ENCODE measurements at regions not wholly inside any gene's neighbourhood (a gene's known extent, or its start where the extent isn't known, plus 50 kb on each side); places are given as distances from the start of the nearest gene placed in this dataset.

DNA sequence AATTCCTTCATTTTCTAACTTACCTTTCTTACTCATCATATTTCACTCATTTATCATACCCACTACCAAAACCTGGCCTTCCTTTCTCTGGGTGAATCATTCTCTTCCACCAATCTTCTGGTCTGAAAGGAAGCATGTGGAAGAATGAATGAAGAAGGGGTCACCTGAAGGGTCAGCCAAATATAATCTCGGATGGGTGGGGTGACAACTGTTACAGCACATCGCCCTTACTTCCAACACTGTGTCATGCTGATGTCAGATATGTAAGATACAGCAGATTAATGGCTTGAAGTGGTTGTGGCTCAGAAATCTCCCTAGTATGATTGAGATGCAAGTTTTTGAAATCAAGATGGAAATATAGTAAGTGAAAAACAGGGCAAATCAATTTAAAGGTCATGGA is 401.7 kb upstream of the HTR2A start:
- H3K27ac Mint-ChIP-seq, result no peak overlapping the region
- H3K9me3 ChIP-seq (replicated peaks in 1 of 2; ENCODE audit: control insufficient read depth in 1 of 2, insufficient read depth in 1 of 2, low read length in 2 of 2), result no peaks in the 10 kb centered on the region

DNA sequence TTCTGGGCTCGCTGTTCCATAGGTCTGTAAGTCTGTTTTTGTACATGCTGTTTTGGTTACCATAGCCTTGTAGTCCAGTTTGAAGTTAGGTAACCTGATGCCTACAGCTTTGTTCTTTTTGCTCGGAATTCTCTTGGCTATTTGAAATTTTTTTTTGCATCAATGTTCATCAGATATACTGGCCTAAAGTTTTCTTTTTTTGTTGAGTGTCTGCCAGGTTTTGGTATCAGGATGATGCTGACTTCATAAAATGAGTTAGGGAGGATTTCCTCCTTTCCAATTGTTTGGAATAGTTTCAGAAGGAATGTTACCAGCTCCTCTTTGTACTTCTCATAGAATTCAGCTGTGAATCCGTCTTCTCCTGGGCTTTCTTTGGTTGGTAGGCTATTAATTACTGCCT is 397.8 kb upstream of the HTR2A start:
- Histone ChIP-seq H3K9ac (ENCODE audit: insufficient read depth, low read length, poor library complexity, severe bottlenecking) (no peak overlapping the region), H4K20me1 (ENCODE audit: insufficient read depth, low read length) (no peaks in the 10 kb centered on the region), H3K27ac (ENCODE audit: low read depth in 1 of 2, low read length in 2 of 2) (no peak overlapping the region), H3K4me3 (replicated peaks in 1 of 3; ENCODE audit: low read depth in 2 of 3, low read length in 3 of 3) (no peak overlapping the region), H3K27me3 (ENCODE audit: control insufficient read depth in 2 of 2, insufficient read depth in 2 of 2, low read length in 2 of 2) (no peaks in the 10 kb centered on the region), H3K9me3 (replicated peaks in 1 of 2; ENCODE audit: control insufficient read depth in 1 of 2, insufficient read depth in 1 of 2, low read length in 2 of 2) (no peaks in the 10 kb centered on the region), H3K36me3 (replicated peaks in 1 of 2; ENCODE audit: control insufficient read depth in 1 of 2, insufficient read depth in 2 of 2, low read length in 2 of 2) (no peaks in the 10 kb centered on the region), H2AFZ (ENCODE audit: insufficient read depth, low read depth, low read length, poor library complexity, severe bottlenecking) (no peak overlapping the region), H3K4me2 (replicated peaks; ENCODE audit: extremely low read depth, low read length, poor library complexity, severe bottlenecking) (no peak overlapping the region), H3K4me1 (ENCODE audit: control insufficient read depth in 1 of 2, insufficient read depth in 2 of 2, low read length in 2 of 2) (no peaks in the 10 kb centered on the region), H3K79me2 (ENCODE audit: insufficient read depth, low read length) (no peaks in the 10 kb centered on the region)
- Mint-ChIP-seq H3K36me3 (no peaks in the 10 kb centered on the region), H3K27ac (no peak overlapping the region), H3K27me3 (ENCODE audit: low read depth in 3 of 3) (peaks cover 1 to 3% (median 2%) of the 10 kb centered on the region in 3 donors), H3K4me1 (no peaks in the 10 kb centered on the region), H3K9me3 (peaks cover 0 to 12% (median 3%) of the 10 kb centered on the region in 7 donors), H3K4me3 (no peak overlapping the region)
- intact Hi-C loops (cut with micrococcal nuclease), result no loop called here
- no peak for DNase-seq
- TF ChIP-seq, protein P1, sequence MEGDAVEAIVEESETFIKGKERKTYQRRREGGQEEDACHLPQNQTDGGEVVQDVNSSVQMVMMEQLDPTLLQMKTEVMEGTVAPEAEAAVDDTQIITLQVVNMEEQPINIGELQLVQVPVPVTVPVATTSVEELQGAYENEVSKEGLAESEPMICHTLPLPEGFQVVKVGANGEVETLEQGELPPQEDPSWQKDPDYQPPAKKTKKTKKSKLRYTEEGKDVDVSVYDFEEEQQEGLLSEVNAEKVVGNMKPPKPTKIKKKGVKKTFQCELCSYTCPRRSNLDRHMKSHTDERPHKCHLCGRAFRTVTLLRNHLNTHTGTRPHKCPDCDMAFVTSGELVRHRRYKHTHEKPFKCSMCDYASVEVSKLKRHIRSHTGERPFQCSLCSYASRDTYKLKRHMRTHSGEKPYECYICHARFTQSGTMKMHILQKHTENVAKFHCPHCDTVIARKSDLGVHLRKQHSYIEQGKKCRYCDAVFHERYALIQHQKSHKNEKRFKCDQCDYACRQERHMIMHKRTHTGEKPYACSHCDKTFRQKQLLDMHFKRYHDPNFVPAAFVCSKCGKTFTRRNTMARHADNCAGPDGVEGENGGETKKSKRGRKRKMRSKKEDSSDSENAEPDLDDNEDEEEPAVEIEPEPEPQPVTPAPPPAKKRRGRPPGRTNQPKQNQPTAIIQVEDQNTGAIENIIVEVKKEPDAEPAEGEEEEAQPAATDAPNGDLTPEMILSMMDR (IDR thresholded peaks at IDR 0.05), result no peak
- WGBS (ENCODE audit: insufficient coverage), result 83% methylated on average over 1 of the region's 3 CpGs

More for the DNA sequence above, 401.7 kb upstream of the HTR2A start:
- intact Hi-C loops (cut with micrococcal nuclease), result no loop called here
- Histone ChIP-seq H3K27me3 (ENCODE audit: control insufficient read depth in 2 of 2, insufficient read depth in 2 of 2, low read length in 2 of 2) (no peaks in the 10 kb centered on the region), H3K9ac (ENCODE audit: insufficient read depth, low read length, poor library complexity, severe bottlenecking) (no peak overlapping the region), H3K4me3 (replicated peaks in 1 of 3; ENCODE audit: low read depth in 2 of 3, low read length in 3 of 3) (no peak overlapping the region), H3K79me2 (ENCODE audit: insufficient read depth, low read length) (no peaks in the 10 kb centered on the region), H4K20me1 (ENCODE audit: insufficient read depth, low read length) (no peaks in the 10 kb centered on the region), H2AFZ (ENCODE audit: insufficient read depth, low read depth, low read length, poor library complexity, severe bottlenecking) (no peak overlapping the region), H3K27ac (ENCODE audit: low read depth in 1 of 2, low read length in 2 of 2) (no peak overlapping the region), H3K36me3 (replicated peaks in 1 of 2; ENCODE audit: control insufficient read depth in 1 of 2, insufficient read depth in 2 of 2, low read length in 2 of 2) (no peaks in the 10 kb centered on the region), H3K4me2 (replicated peaks; ENCODE audit: extremely low read depth, low read length, poor library complexity, severe bottlenecking) (no peak overlapping the region), H3K4me1 (ENCODE audit: control insufficient read depth in 1 of 2, insufficient read depth in 2 of 2, low read length in 2 of 2) (no peaks in the 10 kb centered on the region)
- Mint-ChIP-seq H3K4me3 (no peak overlapping the region), H3K4me1 (no peaks in the 10 kb centered on the region), H3K27me3 (ENCODE audit: low read depth in 3 of 3) (peaks cover 2 to 3% (median 3%) of the 10 kb centered on the region in 3 donors), H3K9me3 (peaks cover 2 to 13% (median 3%) of the 10 kb centered on the region in 7 donors), H3K36me3 (no peaks in the 10 kb centered on the region)
- TF ChIP-seq, protein P1 (IDR thresholded peaks at IDR 0.05), result no peak
- DNase-seq, result no peak
- whole genome bisulfite sequencing (ENCODE audit: insufficient coverage), result no CpG with 5 or more reads among the region's 2 CpGs
